ENCODE measurements at regions not wholly inside any gene's neighbourhood (a gene's known extent, or its start where the extent isn't known, plus 50 kb on each side); places are given as distances from the start of the nearest gene placed in this dataset.

GRCh38 chrX:25389266-25389665 is 373.5 kb upstream of the ARX start:
- H3K4me1 Mint-ChIP-seq, result no peaks in the 10 kb centered on the region
- DNase-seq (ENCODE audit: low spot score) (no peak), ATAC-seq (no peak)
- POLR2A ChIA-PET, result no interaction called here
- H3K27me3 Mint-ChIP-seq (ENCODE audit: low read depth), result no peaks in the 10 kb centered on the region; the same call in 1 of the 2 replicates
- H3K9me3 Mint-ChIP-seq, result peaks cover 16% of the 10 kb centered on the region; the same call in 1 of the 2 replicates
- TF ChIP-seq EMX1 (CRISPR knock-in tag; IDR thresholded peaks at IDR 0.05), result no peak
- no peak for TF ChIP-seq ZNF317 (CRISPR knock-in tag; IDR thresholded peaks at IDR 0.05; ENCODE audit: borderline replicate concordance, low read depth)
- TF ChIP-seq PRRX2 (CRISPR knock-in tag; IDR thresholded peaks at IDR 0.05), result no peak
- no peak for TF ChIP-seq CREB1 (CRISPR knock-in tag; IDR thresholded peaks at IDR 0.05)
- TF ChIP-seq, protein P1, sequence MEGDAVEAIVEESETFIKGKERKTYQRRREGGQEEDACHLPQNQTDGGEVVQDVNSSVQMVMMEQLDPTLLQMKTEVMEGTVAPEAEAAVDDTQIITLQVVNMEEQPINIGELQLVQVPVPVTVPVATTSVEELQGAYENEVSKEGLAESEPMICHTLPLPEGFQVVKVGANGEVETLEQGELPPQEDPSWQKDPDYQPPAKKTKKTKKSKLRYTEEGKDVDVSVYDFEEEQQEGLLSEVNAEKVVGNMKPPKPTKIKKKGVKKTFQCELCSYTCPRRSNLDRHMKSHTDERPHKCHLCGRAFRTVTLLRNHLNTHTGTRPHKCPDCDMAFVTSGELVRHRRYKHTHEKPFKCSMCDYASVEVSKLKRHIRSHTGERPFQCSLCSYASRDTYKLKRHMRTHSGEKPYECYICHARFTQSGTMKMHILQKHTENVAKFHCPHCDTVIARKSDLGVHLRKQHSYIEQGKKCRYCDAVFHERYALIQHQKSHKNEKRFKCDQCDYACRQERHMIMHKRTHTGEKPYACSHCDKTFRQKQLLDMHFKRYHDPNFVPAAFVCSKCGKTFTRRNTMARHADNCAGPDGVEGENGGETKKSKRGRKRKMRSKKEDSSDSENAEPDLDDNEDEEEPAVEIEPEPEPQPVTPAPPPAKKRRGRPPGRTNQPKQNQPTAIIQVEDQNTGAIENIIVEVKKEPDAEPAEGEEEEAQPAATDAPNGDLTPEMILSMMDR (IDR thresholded peaks at IDR 0.05), result no peak
- TF ChIP-seq, protein P2, sequence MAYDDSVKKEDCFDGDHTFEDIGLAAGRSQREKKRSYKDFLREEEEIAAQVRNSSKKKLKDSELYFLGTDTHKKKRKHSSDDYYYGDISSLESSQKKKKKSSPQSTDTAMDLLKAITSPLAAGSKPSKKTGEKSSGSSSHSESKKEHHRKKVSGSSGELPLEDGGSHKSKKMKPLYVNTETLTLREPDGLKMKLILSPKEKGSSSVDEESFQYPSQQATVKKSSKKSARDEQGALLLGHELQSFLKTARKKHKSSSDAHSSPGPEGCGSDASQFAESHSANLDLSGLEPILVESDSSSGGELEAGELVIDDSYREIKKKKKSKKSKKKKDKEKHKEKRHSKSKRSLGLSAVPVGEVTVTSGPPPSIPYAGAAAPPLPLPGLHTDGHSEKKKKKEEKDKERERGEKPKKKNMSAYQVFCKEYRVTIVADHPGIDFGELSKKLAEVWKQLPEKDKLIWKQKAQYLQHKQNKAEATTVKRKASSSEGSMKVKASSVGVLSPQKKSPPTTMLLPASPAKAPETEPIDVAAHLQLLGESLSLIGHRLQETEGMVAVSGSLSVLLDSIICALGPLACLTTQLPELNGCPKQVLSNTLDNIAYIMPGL (CRISPR knock-in tag; IDR thresholded peaks at IDR 0.05), result no peak
- TF ChIP-seq ZNF121 (CRISPR knock-in tag; IDR thresholded peaks at IDR 0.05), result no peak
- no peak for TF ChIP-seq ERG (CRISPR knock-in tag; IDR thresholded peaks at IDR 0.05)
- TF ChIP-seq, protein P3, sequence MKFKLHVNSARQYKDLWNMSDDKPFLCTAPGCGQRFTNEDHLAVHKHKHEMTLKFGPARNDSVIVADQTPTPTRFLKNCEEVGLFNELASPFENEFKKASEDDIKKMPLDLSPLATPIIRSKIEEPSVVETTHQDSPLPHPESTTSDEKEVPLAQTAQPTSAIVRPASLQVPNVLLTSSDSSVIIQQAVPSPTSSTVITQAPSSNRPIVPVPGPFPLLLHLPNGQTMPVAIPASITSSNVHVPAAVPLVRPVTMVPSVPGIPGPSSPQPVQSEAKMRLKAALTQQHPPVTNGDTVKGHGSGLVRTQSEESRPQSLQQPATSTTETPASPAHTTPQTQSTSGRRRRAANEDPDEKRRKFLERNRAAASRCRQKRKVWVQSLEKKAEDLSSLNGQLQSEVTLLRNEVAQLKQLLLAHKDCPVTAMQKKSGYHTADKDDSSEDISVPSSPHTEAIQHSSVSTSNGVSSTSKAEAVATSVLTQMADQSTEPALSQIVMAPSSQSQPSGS (CRISPR knock-in tag; IDR thresholded peaks at IDR 0.05; ENCODE audit: borderline replicate concordance, low read depth), result no peak
- TF ChIP-seq GTF2I (CRISPR knock-in tag; conservative IDR thresholded peaks at IDR 0.05), result no peak
- no peak for TF ChIP-seq ATF1 (CRISPR knock-in tag; IDR thresholded peaks at IDR 0.05)
- TF ChIP-seq GRHL2 (CRISPR knock-in tag; IDR thresholded peaks at IDR 0.05; ENCODE audit: insufficient replicate concordance, severe bottlenecking), result no peak
- TF ChIP-seq ZNF416 (CRISPR knock-in tag; IDR thresholded peaks at IDR 0.05), result no peak
- TF ChIP-seq, protein P4, sequence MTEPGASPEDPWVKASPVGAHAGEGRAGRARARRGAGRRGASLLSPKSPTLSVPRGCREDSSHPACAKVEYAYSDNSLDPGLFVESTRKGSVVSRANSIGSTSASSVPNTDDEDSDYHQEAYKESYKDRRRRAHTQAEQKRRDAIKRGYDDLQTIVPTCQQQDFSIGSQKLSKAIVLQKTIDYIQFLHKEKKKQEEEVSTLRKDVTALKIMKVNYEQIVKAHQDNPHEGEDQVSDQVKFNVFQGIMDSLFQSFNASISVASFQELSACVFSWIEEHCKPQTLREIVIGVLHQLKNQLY (CRISPR knock-in tag; IDR thresholded peaks at IDR 0.05), result no peak
- no peak for TF ChIP-seq NFYB (CRISPR knock-in tag; conservative IDR thresholded peaks at IDR 0.05; ENCODE audit: low read depth)
- no peak for TF ChIP-seq NR3C1 (CRISPR knock-in tag; conservative IDR thresholded peaks at IDR 0.05; ENCODE audit: low read depth)
- TF ChIP-seq JAZF1 (CRISPR knock-in tag; IDR thresholded peaks at IDR 0.05), result no peak
- no peak for TF ChIP-seq TEAD4 (CRISPR knock-in tag; IDR thresholded peaks at IDR 0.05)
- no peaks in the 10 kb centered on the region for H3K36me3 Mint-ChIP-seq
- H3K4me3 Mint-ChIP-seq, result no peak overlapping the region
- CTCF ChIA-PET, result no interaction called here
- H3K27ac Mint-ChIP-seq, result no peak overlapping the region

DNA sequence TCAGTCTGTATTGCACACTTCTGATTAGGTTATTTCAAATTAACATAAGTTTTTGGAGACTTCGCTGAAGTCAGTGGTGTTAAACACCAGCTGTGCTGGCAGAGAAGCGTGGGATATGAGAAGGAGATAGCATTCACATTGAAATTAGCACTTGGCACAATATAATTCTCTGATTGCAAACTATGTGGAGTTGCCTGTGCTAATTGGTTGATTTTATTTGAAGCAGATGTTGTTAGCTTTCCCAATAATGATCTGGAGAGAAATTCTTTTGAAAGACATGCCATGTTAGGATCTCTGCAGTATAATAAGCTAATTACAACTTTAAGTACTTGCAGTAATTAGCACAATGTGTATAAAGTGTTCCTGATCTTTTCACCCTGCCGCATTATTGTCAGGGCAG is 367.4 kb upstream of the ARX start:
- DNase-seq (ENCODE audit: low spot score) (no peak), ATAC-seq (no peak)
- H3K27ac Mint-ChIP-seq, result no peak overlapping the region
- H3K4me1 Mint-ChIP-seq, result no peaks in the 10 kb centered on the region
- TF ChIP-seq ZNF219 (CRISPR knock-in tag; IDR thresholded peaks at IDR 0.05; ENCODE audit: borderline replicate concordance) (no peak), E2F5 (CRISPR knock-in tag; IDR thresholded peaks at IDR 0.05) (no peak), SP1 (CRISPR knock-in tag; conservative IDR thresholded peaks at IDR 0.05) (no peak), NFYB (CRISPR knock-in tag; conservative IDR thresholded peaks at IDR 0.05; ENCODE audit: low read depth) (no peak), SOX15 (CRISPR knock-in tag; IDR thresholded peaks at IDR 0.05) (no peak), NR2C2 (CRISPR knock-in tag; IDR thresholded peaks at IDR 0.05) (no peak)
- TF ChIP-seq, protein P5, sequence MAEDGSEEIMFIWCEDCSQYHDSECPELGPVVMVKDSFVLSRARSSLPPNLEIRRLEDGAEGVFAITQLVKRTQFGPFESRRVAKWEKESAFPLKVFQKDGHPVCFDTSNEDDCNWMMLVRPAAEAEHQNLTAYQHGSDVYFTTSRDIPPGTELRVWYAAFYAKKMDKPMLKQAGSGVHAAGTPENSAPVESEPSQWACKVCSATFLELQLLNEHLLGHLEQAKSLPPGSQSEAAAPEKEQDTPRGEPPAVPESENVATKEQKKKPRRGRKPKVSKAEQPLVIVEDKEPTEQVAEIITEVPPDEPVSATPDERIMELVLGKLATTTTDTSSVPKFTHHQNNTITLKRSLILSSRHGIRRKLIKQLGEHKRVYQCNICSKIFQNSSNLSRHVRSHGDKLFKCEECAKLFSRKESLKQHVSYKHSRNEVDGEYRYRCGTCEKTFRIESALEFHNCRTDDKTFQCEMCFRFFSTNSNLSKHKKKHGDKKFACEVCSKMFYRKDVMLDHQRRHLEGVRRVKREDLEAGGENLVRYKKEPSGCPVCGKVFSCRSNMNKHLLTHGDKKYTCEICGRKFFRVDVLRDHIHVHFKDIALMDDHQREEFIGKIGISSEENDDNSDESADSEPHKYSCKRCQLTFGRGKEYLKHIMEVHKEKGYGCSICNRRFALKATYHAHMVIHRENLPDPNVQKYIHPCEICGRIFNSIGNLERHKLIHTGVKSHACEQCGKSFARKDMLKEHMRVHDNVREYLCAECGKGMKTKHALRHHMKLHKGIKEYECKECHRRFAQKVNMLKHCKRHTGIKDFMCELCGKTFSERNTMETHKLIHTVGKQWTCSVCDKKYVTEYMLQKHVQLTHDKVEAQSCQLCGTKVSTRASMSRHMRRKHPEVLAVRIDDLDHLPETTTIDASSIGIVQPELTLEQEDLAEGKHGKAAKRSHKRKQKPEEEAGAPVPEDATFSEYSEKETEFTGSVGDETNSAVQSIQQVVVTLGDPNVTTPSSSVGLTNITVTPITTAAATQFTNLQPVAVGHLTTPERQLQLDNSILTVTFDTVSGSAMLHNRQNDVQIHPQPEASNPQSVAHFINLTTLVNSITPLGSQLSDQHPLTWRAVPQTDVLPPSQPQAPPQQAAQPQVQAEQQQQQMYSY (CRISPR knock-in tag; IDR thresholded peaks at IDR 0.05), result no peak
- TF ChIP-seq, protein P6, sequence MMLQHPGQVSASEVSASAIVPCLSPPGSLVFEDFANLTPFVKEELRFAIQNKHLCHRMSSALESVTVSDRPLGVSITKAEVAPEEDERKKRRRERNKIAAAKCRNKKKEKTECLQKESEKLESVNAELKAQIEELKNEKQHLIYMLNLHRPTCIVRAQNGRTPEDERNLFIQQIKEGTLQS (CRISPR knock-in tag; conservative IDR thresholded peaks at IDR 0.05), result no peak
- no peaks in the 10 kb centered on the region; the same call in 1 of the 2 replicates for H3K27me3 Mint-ChIP-seq (ENCODE audit: low read depth)
- no peaks in the 10 kb centered on the region for H3K9me3 Mint-ChIP-seq
- ChIA-PET CTCF (no interaction called here), POLR2A (no interaction called here)
- no peak overlapping the region for H3K4me3 Mint-ChIP-seq
- H3K36me3 Mint-ChIP-seq, result no peaks in the 10 kb centered on the region

Measured in WTC11 (cell line).